MM.1S (cell line): ENCODE measurements at regions not wholly inside any gene's neighbourhood (a gene's known extent, or its start where the extent isn't known, plus 50 kb on each side); places are given as distances from the start of the nearest gene placed in this dataset.

ENCODE experiments used
- DNase-seq: peaks from one replicate; pipeline ENCODE4 v3.0.0-alpha.2; 2015
- H2AFZ ChIP-seq: fragments of 300-600 bp; sonication (generic); 2 replicates; pipeline ENCODE4 v1.6.0; 2016; ENCODE audit warnings: antibody characterized with exemption, low read length
- H3F3A ChIP-seq: fragments of 300-600 bp; sonication (generic); 2 replicates; pipeline ENCODE4 v1.6.1; 2016; ENCODE audit warnings: mild to moderate bottlenecking, antibody characterized with exemption, low read length, moderate library complexity, mixed read lengths; ENCODE audit not compliant: insufficient read depth
- H3K27ac ChIP-seq: fragments of 300-600 bp; sonication (generic); 2 replicates; pipeline ENCODE4 v1.5.1; 2016; ENCODE audit warnings: mild to moderate bottlenecking, low read length
- H3K27me3 ChIP-seq: fragments of 300-600 bp; sonication (generic); replicated peaks from 2 replicates; pipeline ENCODE4 v1.6.0; 2016; ENCODE audit warnings: low read length; ENCODE audit not compliant: insufficient read depth
- H3K36me3 ChIP-seq: fragments of 300-600 bp; sonication (generic); replicated peaks from 2 replicates; pipeline ENCODE4 v1.6.1; 2016; ENCODE audit warnings: mild to moderate bottlenecking, low read length, mixed read lengths; ENCODE audit not compliant: insufficient read depth
- H3K4me1 ChIP-seq: fragments of 300-600 bp; sonication (generic); 2 replicates; pipeline ENCODE4 v1.6.1; 2016; ENCODE audit warnings: low read length, mixed read lengths
- H3K4me2 ChIP-seq: fragments of 300-600 bp; sonication (generic); 2 replicates; pipeline ENCODE4 v1.6.0; 2016; ENCODE audit warnings: low read depth, low read length
- H3K4me3 ChIP-seq: fragments of 300-600 bp; sonication (generic); 2 replicates; pipeline ENCODE4 v1.5.1; 2016; ENCODE audit warnings: low read length, mixed read lengths
- H3K79me2 ChIP-seq: fragments of 300-600 bp; sonication (generic); 2 replicates; pipeline ENCODE4 v1.6.1; 2016; ENCODE audit warnings: mixed run types, low read length, mixed read lengths
- H3K9ac ChIP-seq: fragments of 300-600 bp; sonication (generic); 2 replicates; pipeline ENCODE4 v1.6.1; 2016; ENCODE audit warnings: low read length, mixed read lengths
- H3K9me2 ChIP-seq: fragments of 300-600 bp; sonication (generic); replicated peaks from 2 replicates; pipeline ENCODE4 v1.6.1; 2016; ENCODE audit warnings: mild to moderate bottlenecking, low read length, mixed read lengths; ENCODE audit not compliant: insufficient read depth
- H3K9me3 ChIP-seq: fragments of 300-600 bp; sonication (generic); replicated peaks from 2 replicates; pipeline ENCODE4 v1.6.1; 2016; ENCODE audit warnings: mild to moderate bottlenecking, low read length, mixed read lengths; ENCODE audit not compliant: insufficient read depth
- H4K20me1 ChIP-seq: fragments of 300-600 bp; sonication (generic); 2 replicates; pipeline ENCODE4 v1.6.1; 2016; ENCODE audit warnings: mild to moderate bottlenecking, low read length, moderate library complexity, mixed read lengths; ENCODE audit not compliant: insufficient read depth
- CTCF ChIP-seq: fragments of 300-600 bp; sonication (generic); IDR thresholded peaks from 2 replicates; pipeline ENCODE4 v1.5.1; 2016; ENCODE audit warnings: antibody characterized with exemption, low read length, mixed read lengths
- EZH2 ChIP-seq: fragments of 300-600 bp; sonication (generic); optimal IDR thresholded peaks from 2 replicates; pipeline ENCODE3; 2017; ENCODE audit warnings: low read depth, mild to moderate bottlenecking, antibody characterized with exemption, low read length, mixed read lengths
- EZH2phosphoT487 ChIP-seq: fragments of 300-600 bp; sonication (generic); IDR thresholded peaks from 2 replicates; pipeline ENCODE4 v1.6.1; 2018; ENCODE audit warnings: antibody characterized with exemption, low read length

GRCh38 chr14:25765909-25766308, 716.0 kb upstream of the STXBP6 start:
- Histone ChIP-seq H3K4me2 (no peak overlapping the region), H3K36me3 (no peaks in the 10 kb centered on the region), H3K27me3 (no peaks in the 10 kb centered on the region), H3K4me3 (no peak overlapping the region), H2AFZ (no peak overlapping the region), H3K79me2 (no peaks in the 10 kb centered on the region), H3K9me3 (no peaks in the 10 kb centered on the region), H3K9ac (no peak overlapping the region), H3F3A (no peaks in the 10 kb centered on the region), H3K27ac (no peak overlapping the region), H4K20me1 (no peaks in the 10 kb centered on the region), H3K4me1 (no peaks in the 10 kb centered on the region), H3K9me2 (no peaks in the 10 kb centered on the region)
- DNase-seq = no peak
- TF ChIP-seq EZH2 (no peak), EZH2phosphoT487 (no peak), CTCF (no peak)

- H3K27me3 ChIP-seq = no peaks in the 10 kb centered on the region
- H3K9me3 ChIP-seq = no peaks in the 10 kb centered on the region
- H3K27ac ChIP-seq = no peak overlapping the region
- H3K4me2 ChIP-seq = no peak overlapping the region
- no peaks in the 10 kb centered on the region for H3K36me3 ChIP-seq
- no peaks in the 10 kb centered on the region for H3F3A ChIP-seq
- no peaks in the 10 kb centered on the region for H4K20me1 ChIP-seq
- TF ChIP-seq CTCF (no peak), EZH2 (no peak), EZH2phosphoT487 (no peak)
- H3K9me2 ChIP-seq = no peaks in the 10 kb centered on the region
- no peak overlapping the region for H3K9ac ChIP-seq
- no peak overlapping the region for H3K4me3 ChIP-seq
- H2AFZ ChIP-seq = no peak overlapping the region
- H3K4me1 ChIP-seq = no peaks in the 10 kb centered on the region
- DNase-seq = no peak
- no peaks in the 10 kb centered on the region for H3K79me2 ChIP-seq
These were observed 710.1 kb upstream of the STXBP6 start for GRCh38 chr14:25759920-25760655.

- Histone ChIP-seq H3K9me2 (no peaks in the 10 kb centered on the region), H3K4me1 (no peaks in the 10 kb centered on the region), H3K36me3 (no peaks in the 10 kb centered on the region), H3K4me3 (no peak overlapping the region), H3K9me3 (no peaks in the 10 kb centered on the region), H3K79me2 (no peaks in the 10 kb centered on the region), H2AFZ (no peak overlapping the region), H3K27me3 (no peaks in the 10 kb centered on the region), H3F3A (no peaks in the 10 kb centered on the region), H3K27ac (no peak overlapping the region), H3K4me2 (no peak overlapping the region), H3K9ac (no peak overlapping the region), H4K20me1 (no peaks in the 10 kb centered on the region)
- TF ChIP-seq EZH2phosphoT487 = no peak
- no peak for TF ChIP-seq EZH2
- TF ChIP-seq CTCF = no peak
- no peak for DNase-seq
These were observed 709.3 kb upstream of the STXBP6 start for GRCh38 chr14:25759256-25759655.
